ENCODE measurements at regions not wholly inside any gene's neighbourhood (a gene's known extent, or its start where the extent isn't known, plus 50 kb on each side); places are given as distances from the start of the nearest gene placed in this dataset.
"Not testable (repeated sequence)": the region's sequence is repeated elsewhere in the genome, so short reads cannot be mapped to it uniquely, and the experiment has no call there.

DNA sequence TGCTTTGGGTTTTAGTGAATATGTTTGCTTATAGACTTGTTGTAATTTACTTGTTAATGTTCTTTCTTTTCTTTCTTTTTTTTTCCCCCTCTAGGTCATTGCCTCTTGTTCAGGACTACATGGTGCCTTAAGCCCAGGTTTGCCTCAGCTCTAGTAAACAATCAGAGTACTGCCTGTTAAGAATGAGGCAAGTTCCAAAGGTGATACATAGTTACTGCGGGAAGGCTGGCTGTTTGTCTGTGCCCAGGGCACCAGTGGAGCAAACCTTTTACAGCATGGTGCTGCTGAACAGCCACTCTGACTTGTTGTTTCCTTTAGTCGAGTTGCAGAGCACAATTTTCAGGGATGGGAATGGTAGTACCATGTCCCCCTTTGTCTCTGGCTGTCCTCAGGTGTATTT lies 517.2 kb downstream of the NYAP2 start:
- ATAC-seq = no peak

DNA sequence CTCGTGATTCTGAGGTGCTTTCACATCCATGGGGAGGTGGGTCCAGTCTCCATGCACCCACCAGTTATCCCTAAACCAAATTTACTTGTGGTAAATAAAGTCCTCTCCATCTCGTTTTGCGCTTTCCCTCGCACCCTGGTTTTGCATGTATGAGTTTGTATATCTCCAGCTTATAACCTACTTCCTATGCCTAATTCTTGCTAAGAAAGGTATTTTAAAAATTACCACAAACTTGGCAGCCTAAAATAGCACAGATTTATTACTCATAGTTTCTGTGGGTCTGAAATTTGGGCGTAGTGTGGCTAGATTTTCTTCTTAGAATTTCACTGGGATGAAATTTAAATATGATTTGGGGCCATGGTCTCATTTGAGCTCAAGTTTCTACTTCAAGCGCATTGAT lies 511.5 kb downstream of the NYAP2 start:
- no peak for ATAC-seq

DNA sequence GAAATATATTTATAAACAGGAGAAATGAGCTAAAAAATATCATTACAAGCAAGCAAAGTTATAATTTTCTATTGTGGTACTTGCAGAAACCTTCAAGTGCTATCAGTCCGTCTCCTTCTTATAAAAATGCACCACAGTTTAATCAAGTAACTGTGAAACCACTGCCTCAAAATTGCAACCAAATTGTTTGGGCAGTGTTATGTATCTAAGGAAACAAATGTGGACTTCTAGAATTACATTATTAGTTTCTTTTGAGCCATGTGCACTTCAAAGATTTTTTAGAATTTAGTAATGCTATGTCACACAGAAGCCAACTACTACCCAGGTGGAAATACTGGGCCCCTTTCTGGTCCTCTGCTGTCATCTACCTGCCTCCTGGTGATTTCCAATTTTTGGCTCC lies 495.6 kb downstream of the NYAP2 start:
- ATAC-seq = no peak

DNA sequence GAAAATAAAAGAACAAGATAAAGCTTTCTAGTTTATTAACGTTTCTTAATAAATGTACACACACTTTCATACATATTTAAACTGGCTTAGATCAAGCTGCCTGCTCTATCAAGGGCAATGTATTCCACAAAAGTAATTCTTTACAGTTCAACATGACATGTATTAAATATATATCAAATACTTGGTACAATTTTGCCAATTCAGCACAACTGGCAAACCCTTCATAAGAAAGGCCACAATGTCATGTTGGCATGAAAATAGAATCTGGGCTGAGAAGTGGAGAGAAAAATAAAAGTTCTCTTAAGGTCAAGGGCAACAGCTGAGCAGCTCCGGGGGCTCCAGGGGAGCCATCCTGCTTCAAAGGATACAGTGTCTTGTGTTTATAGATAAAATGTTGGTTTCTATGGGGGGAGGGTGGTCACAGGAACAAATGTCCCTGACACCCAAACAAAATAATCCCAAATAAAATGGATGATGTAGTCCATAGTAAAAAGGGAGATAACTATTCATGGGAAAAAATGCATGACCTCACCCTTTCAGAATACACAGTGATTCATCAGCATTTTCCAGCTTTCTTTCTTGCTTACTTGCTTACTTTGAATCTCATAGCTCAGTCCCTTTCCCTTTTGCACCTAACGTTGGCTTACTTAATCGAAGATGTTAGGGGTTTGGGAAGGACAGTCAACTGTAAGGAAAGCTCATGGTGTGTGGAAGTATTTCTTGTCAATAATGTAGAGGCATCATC lies 494.9 kb downstream of the NYAP2 start:
- no peak for ATAC-seq

DNA sequence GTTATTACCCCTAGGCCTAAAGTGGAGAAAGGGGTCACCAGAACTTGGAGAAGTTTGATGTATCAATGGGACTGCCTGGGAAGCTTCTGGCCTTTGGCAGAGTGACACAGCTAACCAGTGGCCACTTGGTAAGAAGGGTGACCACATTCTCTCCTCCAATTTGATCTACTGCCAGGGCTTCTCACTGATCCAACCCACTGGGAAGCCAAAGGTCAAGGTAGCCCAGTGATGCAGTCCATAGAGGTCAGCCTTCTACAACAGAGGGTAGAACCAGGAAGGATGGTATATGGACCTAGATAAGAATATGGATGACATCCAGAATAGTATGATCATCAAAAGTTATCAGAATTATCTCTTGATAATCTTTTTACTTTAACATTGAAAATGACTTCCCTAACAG lies 493.6 kb downstream of the NYAP2 start:
- no peak for ATAC-seq

DNA sequence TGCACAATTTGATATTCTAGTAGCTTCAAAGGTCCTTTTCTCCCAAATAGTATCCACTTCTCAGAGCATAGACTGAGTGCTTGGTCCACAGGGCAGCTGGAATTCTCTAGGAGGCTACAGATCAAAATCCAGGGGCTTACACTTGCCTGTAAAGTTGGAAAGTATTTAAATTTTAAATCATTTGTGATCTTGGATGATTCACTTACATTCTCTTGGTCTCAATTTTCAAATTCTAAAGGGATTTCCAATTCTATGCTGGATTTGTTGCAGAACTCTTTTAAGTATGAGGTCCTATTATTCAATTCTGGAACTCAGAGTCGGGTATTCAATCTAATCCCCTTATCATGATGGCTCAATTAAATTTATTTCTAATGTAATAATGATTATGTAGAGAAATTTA lies 492.3 kb downstream of the NYAP2 start:
- ATAC-seq = no peak

DNA sequence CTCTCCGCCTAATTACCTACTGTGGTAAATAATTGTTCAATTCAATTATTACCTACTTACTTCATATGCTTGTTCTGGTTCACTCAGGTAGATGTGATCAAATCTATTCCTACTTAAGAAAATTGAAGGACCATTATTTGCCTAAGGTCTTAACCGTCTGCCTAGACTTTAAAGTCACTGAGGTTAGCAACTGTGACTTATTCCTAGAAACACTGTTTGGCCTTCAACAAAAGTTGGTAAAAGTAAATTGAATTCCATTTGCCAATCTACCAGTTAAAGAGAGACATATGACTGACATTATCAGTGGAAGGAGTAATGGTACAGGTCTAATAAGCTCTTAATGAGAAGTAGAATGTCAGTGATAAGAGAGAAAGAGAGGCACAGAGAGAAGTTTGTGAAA lies 491.5 kb downstream of the NYAP2 start:
- no peak for ATAC-seq

DNA sequence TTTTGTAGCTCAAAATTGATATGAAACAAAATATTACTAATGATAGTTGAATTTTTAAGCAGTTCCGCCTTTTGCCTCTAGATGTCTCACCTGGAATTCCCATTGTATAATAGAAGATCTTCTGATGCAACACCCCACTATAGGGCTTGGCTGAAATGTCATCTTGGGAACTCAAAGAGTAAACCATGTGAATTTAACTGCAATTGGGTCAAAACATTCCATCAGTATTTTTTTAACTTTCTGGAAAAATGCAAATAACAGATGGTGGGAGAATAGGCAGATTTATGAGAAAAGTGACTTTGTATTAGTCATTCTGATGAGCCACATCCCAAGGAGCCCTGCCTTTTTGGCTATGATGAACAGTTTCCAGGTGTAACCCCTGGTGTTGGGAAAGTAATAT lies 489.9 kb downstream of the NYAP2 start:
- ATAC-seq = no peak

DNA sequence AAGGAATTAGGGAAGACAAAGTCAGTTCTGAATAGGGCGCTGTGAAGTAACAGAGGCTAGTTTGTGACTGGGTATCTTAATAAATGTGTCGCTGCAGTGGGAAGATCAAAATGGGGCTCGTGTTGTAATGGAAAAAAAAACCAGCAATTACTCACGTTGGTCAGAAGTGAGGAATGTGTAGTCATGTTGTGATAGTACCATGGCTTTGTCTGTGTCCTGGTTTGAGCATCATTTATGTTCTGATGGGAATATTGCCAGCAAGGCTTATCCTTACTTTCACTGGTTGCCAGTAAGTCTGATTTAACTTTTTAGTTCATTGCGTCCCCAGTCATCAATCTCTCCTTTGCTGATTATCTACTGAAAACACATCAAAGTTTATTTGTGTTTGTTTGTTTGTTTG lies 467.6 kb downstream of the NYAP2 start:
- no peak for ATAC-seq

DNA sequence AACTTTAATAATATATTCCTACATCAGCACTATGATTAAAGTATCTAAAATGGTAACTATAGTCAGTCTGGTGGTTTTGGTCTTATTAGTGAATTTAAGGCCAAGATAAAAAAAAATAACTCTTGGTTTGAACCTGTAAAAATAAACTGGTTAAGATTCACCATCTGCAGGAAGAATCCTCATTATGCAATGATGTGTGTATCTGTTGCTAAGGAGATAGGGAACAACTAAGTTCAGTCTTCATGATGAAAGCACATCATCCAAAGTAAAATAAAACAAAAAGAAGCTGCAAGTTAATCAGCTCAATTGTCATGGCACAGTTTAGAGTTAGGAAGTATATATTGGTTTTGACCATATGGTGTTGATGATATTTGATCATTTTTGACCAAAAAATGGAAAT lies 466.0 kb downstream of the NYAP2 start:
- ATAC-seq = no peak

DNA sequence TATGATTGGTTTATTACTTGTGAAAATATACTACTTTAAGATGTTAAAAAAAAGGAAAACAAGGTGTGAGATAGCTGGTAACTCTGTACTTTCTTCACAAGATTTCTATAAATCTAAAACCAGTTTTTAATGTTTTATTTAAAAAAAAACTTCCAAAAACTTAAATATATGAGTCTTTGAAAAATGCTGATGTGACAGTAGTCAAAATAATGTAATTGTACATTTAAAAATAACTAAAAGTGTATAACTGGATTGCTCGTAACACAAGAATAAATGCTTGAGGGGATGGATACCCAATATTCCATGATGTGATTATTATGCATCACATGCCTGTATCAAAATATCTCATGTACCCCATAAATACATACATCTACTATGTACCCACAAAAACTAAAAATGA lies 464.9 kb downstream of the NYAP2 start:
- ATAC-seq = no peak

DNA sequence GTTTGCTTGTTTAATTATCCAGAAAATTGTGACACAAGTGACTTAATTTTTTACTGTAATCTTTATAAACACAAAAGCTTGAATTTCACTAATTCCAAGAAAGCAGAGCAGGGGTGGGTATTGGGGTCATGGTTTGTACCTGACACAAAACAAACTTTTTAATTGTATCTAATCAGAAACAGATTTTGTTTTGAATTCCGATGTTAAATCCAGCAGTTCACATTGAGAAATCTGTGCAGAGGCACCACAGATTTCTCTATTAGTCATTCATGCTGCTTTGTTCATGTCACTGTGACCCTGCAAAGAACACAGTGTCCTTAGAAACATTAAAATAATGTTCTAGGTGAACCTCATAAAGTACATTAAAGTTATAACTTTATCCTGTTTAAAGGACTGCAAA lies 443.4 kb downstream of the NYAP2 start:
- no peak for ATAC-seq

DNA sequence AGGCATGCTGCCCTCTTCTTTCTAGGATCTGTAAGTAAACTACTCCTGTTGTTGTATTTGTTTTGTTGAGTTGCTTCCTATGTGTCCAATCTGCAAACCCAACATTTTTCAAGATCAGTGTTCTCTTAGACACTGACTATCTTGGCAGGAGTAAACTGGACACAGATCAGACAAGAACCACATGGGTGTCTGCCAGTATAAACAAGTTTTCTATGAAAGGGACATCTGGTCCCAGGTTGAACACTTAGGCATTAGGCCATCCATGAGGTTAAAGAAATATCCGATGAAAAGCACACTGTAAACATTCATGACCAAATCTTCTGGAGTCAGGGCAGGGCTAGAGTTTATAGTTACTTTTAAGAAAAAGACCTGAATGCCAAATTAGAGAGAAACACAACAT lies 441.8 kb downstream of the NYAP2 start:
- no peak for ATAC-seq

DNA sequence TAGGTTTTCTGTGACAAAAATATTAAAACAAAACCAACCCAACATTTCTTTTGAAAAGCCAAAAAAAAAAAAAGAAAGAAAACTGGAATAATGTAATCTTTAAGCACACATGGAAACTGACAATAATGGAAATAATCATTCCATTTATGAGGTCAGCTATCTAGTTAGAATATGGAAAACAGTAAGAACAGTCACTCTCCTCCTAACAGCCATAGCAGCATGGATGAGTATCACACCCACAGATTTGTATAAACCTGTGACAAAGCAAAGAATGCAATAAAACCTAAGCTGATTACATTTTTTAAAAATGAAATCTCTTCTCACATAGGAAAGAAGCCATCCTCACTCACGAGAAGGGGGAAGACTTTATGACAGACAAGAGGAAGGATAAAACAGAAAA lies 437.8 kb downstream of the NYAP2 start:
- no peak for ATAC-seq

DNA sequence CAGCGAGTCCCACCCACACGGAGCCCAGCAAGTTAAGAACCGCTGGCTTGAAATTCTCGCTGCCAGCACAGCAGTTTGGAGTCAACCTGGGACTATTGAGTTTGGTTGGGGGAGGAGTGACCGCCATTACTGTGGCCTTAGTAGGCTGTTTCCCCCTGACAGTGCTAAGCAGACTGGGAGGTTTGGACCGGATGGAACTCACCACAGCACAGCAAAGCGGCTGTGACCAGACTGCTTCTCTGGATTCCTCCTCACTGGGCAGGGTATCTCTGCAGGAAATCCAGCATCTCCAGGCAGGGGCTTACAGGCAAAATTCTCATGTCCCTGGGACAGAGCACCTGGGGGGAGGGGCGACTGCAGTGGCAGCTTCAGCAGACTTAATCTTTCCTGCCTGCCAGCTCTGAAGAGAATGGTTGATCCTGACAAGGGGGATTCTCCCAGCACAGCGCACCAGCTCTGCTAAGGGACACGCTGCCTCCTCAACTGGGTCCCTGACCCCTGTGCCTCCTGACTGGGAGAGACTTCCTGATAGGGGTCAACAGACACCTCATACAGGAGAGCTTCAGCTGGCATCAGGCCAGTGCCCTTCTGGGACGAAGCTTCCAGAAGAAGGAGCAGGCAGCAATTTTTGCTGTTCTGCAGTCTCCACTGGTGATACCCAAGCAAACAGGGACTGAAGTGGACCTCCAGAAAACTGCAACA lies 425.4 kb downstream of the NYAP2 start:
- no peak for ATAC-seq

DNA sequence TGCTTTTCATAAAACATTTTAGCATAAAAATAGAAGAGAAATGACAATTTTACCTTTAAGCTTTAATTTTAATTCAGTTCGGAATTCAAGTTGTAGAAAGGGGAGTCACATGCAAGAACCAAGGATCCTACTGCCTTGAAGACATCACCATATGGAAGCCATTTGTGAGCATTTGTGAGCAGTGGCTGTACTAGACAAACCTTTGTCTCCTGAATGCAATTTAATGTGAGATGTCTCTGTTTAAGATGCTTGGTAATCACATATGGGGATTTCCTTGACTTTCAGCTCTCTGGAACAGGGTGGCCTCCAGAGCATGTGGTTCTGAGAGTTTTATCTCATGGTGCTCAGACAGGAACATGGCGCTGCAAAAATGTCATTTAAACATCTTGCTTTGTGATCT lies 421.8 kb downstream of the NYAP2 start:
- no peak for ATAC-seq

DNA sequence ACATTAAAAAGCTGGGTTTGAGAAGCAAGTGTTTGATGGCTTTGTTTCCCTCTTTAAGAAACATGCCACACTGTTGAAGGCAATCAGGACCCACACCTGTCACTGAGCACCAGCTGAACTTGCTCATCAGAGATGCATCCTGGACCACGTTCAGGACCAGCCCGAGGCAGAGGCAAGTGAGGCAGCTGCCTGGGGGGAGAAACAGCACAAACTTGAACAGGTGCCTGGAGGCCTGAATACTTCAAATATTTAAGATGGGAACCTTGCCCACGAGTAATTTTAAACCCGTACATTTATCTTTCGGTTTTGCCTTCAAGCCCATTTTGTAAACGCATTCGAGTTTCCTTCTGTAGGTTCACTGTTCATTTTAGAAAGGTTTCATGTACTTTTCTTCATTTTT lies 421.3 kb downstream of the NYAP2 start:
- ATAC-seq = no peak

DNA sequence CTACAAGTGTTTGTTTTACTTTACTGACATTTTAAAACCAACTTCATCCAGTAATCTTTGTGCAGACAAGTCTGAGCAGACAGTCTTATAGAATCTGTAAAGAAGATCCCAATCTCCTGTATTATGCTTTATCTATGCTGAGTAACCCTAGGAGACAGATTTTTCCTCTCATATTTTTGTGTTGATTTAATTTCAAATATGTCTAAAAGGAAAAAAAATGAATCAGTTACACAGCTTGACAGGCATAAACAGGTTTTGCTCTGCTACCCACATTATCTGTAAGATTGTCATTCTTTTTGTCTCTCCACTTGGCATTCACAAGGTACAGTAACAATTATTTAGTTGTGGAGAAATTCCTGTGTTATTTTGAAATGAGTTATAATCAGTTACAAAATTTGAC lies 415.0 kb downstream of the NYAP2 start:
- no peak for ATAC-seq

DNA sequence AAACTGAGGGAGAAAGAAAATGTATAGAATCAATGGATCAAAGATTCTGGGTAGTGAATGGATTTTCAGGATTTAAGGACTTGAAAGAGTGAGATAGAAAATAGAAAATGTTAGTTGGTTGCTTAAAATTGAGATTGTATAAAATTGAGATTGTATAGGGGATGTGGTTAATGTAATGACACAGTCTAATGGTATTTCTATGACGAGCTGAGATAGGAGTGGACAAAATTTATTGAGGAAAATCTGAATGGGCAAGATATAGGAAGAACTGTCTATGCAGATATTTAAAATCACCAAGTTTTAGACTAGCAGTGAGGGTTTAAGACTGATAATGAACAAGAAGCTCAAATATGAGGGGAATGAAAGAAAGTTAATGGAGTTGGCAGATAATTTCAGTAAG lies 406.6 kb downstream of the NYAP2 start:
- ATAC-seq = no peak

DNA sequence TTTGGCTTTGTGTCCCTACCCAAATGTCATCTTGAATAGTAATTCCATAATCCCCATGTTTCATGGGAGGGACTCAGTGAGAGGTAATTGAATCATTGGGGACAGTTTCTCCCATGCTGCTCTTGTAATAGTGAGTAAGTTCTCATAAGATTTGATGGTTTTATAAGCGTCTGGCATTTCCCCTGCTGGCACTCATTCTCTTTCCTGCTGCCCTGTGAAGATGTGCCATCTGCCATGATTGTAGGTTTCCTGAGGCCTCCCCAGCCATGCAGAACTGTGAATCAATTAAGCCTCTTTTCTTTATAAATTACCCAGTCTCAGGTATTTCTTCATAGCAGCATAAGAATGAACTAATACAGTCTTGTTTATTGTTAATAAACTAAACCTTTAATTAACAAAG lies 402.6 kb downstream of the NYAP2 start:
- not testable (repeated sequence) for ATAC-seq

DNA sequence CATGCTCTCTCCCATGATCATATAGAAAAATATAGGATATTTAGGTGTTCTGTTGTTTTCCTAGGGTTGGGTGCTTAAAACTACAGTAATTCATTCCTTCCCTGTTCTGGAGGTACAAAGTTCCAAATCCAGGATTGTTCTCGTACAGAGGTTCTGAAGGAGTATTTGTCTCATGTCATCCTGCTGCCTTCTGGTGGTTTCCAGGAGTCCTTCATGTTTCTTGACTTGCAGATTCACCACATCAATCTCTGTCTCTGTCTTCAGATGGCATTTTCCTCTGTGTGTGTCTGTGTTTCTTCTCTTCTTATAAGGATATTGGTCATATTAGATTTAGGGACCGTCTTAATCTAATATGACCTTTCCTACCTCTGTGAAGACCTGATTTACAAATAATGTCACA lies 397.9 kb downstream of the NYAP2 start:
- ATAC-seq = no peak

DNA sequence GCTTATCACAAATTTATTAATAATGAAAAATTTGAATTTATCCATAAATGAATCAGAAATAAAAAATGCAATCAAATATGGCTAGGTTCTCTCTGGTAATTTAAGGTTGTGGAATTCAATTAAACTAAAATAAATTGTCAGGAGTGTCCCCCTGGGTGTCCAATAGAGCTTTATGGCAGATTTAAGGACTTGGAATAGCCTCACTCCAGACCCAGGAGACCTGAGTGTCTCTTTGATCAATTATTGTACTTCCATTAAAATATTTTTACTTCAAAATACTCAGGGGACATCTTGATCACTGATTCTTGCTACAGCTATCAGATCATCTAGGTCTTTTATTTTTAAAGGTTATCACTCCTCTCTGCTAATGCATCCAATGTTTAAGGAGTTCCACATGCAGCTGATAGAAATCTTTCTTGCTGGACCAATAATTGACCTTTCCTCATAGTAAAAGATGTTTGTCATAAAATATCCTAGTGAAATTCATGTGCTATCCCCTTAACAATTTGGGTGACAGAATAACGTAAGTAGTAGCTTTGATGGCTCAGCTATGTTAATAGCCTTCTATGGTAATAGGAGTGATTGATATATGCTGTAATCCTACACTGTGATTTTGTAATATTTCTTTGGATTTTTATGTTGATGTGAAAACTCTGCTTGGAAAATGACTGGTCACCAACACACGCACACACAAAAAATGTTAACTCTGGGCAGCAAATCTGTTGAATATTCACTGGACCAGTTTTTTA lies 395.3 kb downstream of the NYAP2 start:
- ATAC-seq = no peak

DNA sequence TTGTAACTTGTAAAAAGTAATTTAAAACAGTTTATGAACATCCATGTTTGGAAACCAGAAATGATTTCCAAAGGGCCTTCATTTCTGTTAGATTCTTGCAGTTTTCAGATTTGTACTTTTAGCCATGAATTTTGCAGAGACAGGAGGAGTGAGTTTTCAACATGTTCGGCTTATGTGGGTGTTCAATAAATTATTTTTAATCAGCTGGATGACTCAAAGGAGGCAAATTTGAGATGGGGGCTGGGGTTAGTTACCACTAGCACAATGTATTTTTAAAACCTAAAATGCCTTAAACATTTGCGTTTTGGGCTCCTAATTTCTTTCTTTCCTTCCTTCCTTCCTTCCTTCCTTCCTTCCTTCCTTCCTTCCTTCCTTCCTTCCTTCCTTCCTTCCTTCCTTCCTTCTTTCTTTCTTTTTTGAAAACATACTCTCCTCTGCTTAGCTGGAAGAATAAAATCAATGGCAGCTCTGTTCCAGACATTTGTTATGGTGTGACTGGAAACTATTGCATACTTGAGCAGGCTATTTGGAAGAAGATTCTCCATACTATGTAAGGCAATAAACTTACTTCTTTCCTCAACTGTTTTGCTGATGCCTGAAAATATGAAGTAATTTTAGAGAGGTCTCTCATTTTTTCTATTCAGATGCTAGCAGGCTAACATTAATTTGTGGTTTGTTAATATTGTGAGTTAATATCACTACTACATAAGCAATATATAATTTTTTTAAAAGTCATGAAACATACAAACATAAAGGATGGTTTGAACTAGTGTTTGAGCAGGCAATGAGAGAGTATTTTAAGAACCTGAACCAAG lies 394.4 kb downstream of the NYAP2 start:
- no peak for ATAC-seq
